Activated T-cell treated with anti-CD3 and anti-CD28 coated beads for 48 hours (primary cell): ENCODE measurements at regions not wholly inside any gene's neighbourhood (a gene's known extent, or its start where the extent isn't known, plus 50 kb on each side); places are given as distances from the start of the nearest gene placed in this dataset.
A peak's percentile ranks its signal among the peaks of the same experiment; 100 is the strongest.
"Not testable (repeated sequence)": the region's sequence is repeated elsewhere in the genome, so short reads cannot be mapped to it uniquely, and the experiment has no call there.

Source experiments
- DNase-seq: peaks from one replicate; pipeline ENCODE4 v3.0.0-alpha.2; 2020; ENCODE audit warnings: low read depth

GRCh38 chr12:9336375-9337011 lies 128.3 kb upstream of the PZP start:
- DNase-seq: not testable (repeated sequence)

DNA sequence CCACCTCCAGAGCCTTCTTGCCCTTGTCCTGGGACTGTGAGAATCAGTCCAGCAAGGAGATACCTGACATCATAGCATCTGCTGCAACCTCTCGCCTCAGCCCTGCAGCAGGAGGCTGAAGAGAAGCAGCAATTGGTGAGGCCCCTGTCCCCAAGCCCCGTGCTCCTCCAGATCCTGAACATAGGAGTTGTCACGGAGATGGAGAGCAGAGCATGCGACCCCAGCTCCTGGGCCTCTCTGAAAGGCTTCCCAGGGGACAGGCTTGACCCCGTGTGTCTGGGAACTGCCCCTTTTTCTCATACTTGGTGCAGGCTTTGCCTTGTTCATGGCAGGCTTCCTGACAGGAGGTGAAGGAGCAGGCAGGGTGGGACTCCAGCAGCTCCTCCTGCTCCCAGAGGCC lies 127.7 kb upstream of the PZP start:
- no peak for DNase-seq

GRCh38 chr12:9334964-9335363 lies 126.8 kb upstream of the PZP start:
- no peak for DNase-seq

DNA sequence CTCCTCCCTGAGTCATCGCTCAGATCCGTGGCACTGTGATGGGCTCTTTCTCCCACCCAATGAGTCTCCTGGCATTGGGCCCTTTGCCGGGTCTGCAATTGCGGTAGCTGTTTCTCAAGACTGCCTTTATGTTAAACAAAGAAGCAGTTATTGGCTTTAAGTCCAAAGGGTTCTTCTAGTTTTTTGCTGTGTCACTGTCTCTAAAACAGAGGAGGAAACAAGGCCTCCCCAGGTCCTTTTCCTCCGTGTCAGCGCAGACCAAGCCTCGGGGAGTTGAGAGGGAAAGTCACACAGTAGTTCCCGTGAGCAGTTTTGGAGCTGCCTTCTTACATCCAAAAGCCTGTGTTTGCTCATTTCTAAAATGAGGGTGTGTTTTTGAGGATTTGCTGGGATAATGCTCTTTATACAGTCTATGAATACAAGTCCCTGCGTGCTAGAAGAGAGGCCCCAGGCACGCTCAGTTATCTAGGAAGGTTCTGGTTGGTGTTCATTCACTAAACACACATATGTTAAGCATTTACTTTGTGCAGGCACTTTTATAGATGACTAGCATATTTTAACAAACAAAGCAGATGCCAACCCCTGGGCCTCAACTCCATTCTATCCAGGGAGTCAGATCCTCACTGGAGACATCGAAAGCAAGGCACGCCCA lies 126.0 kb upstream of the PZP start:
- DNase-seq: no peak

DNA sequence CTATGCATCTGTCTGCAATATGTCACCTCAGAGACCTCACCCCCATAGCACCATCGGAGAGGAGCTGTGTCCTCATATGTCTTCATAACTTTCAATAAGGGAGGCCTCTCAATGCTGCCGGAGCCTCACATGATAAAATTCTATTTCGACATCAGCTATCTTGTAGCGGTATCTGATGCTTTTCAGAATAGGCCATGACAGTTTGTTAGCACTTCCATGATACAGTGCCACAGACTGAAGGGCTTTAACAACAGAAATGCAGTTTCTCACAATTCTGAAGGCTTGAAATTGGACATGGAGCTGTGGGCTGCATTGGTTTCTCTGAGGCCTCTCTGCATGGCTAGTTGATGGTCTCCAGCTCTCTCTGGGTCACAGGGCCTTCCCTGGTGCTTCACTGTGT lies 125.0 kb upstream of the PZP start:
- DNase-seq: no peak

DNA sequence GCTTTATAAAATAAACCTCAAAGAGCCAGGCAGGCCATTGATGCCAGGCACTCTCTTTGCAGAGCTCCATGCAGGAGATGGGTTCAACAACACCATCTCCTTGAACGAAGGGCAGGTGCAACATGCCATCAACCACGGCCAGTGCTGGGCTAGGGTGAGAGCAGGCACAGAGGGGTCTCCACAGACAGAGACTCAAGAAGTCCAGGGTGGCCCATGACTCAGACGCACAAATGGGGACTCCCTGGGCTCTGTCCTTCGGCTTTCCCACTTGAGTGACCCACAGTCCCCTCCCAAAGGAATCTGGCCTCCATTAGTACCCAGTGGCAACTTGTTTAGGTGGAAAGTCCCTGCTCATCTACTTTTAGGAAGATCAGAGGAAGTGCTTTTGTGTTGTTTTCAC lies 124.4 kb upstream of the PZP start:
- no peak for DNase-seq

GRCh38 chr12:9331218-9331626 lies 123.0 kb upstream of the PZP start:
- DNase-seq: peak; percentile 71

DNA sequence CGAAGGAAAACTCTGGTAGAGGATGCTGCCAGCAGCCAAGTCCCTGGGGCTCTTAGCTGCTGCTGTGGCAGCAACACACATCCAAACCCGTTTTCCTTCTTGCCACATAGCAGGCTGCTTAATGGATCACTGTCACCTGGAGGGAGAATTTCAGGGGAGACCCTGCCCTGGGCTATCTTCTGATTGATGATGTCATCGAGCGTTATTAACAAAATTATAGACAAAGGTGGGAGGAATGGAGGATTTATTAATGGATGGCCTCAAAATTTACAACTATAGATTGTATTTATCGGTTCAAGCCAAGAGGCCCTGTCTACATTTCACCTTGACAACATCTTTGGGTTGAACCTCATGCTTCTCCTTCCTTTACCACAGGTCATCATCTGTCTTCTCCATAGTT lies 120.8 kb upstream of the PZP start:
- DNase-seq: no peak

- no peak for DNase-seq
Observed at GRCh38 chr12:9328065-9328464, 119.9 kb upstream of the PZP start.

DNA sequence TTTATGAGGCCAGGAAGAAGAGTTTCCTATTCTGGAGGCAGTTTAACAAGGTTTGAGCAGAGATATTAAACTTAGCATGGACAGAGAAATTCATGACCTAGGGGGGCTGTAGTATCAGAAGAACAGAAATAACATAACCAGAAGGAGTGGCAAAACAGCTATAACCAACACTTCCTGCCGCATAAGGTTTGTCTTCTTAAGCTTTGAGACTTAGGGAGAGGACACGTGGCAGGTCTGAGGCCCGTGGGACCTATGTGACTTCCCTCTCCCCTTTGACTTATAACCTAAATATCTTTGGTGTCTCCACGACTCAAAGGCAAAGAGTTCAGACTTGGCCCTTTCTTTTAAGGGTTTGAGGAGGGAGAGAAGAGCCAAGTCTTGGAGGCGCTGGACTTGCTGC lies 119.1 kb upstream of the PZP start:
- no peak for DNase-seq

DNA sequence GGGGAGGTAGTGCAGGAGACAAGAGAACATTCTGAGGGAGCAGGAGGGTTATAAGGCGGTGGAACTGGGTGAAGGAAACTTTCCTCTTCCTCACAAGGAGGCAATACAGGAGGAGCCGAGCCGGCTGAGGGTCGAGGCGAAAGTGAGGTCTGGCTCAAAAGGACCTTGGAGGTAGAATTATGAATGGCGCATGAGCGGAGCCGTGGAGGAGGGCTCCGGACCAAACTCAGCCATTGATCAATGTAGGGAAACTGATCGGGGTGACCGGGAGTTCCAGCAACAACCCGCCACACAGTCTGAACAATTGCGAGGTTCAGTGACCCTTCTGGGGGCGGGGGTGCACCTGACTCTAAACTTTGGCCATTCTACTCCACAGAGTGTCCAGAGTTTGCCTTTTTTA lies 118.7 kb upstream of the PZP start:
- DNase-seq: not testable (repeated sequence)

DNA sequence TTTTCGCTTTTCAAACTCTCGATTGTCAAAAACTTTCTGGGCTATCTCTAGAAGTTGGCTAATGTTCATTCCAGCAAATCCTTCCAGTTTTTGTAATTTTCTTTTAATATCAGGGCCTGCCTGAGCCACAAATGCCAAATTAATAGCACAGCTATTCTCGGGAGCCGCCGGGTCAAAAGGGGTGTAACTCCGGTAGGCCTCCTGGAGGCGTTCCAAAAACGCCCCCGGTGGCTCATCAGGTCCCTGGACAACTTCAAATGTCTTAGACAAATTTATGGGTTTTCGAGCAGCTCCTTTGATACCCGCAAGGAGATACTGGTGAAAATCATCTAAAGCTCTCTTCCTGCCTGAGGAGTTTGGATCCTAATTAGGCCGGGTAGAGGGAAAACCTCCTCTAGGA lies 117.9 kb upstream of the PZP start:
- DNase-seq: no peak

DNA sequence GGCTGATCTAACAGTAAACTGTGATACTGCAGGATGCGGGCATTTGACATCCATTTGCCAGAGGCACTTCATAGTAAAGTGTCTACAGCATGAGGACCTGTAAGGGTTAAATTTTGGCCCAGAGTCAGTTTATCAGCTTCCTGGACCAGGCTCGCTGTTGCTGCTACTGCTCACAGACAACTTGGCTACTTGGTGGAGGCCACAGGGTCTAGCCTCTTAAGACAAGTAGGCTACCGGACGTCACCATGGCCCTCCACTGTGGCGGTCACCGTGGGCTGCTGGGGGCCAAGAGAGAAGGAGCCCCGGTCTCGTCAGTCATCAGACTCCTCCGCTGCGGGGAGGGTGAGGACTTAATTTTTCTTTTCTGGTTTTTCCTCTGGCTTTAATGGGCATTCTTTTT lies 117.3 kb upstream of the PZP start:
- DNase-seq: no peak

- no peak for DNase-seq
Observed at GRCh38 chr12:9324782-9325181, 116.6 kb upstream of the PZP start.

GRCh38 chr12:9323144-9323681 lies 115.0 kb upstream of the PZP start:
- DNase-seq: no peak

- no peak for DNase-seq
Observed at GRCh38 chr12:9319842-9320173, 111.6 kb upstream of the PZP start.

DNA sequence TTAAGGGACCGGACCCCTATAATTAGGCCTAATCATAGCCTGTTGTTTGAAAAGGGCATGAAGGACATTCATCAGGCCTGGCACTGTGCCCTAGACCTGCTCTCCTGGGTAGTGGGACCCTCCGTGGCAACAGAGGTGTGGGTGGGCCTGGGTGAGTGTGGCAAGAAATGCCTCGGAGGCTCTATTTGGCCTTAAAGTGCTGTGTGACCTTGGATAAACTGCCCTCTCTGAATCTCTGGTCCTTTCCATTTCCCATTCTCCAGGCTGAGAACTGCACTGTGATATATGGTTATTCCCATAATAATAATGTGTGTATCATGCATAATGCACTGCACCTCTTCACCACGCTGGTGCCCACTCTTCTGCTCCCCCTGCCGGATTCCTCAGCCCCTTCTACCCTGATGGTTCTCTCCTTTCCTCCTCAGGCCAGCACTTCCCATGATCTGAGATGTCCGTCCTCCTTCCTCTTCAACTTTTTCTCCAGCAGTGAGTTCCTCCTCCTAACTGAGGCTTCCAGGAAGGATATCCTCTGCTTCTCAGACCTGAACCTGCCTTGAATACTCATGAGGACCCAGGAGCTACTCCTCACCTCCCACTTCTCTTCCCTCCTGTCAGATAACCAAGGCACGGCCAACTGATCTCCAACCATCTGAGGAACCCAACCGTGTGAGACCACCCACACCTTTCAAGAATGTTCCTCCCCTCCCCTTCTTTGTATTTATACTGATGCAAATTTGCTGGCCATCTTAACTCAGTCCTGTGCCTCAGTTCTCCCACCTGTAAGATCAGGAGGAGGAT lies 111.0 kb upstream of the PZP start:
- no peak for DNase-seq

GRCh38 chr12:9313479-9313878 lies 105.3 kb upstream of the PZP start:
- not testable (repeated sequence) for DNase-seq

DNA sequence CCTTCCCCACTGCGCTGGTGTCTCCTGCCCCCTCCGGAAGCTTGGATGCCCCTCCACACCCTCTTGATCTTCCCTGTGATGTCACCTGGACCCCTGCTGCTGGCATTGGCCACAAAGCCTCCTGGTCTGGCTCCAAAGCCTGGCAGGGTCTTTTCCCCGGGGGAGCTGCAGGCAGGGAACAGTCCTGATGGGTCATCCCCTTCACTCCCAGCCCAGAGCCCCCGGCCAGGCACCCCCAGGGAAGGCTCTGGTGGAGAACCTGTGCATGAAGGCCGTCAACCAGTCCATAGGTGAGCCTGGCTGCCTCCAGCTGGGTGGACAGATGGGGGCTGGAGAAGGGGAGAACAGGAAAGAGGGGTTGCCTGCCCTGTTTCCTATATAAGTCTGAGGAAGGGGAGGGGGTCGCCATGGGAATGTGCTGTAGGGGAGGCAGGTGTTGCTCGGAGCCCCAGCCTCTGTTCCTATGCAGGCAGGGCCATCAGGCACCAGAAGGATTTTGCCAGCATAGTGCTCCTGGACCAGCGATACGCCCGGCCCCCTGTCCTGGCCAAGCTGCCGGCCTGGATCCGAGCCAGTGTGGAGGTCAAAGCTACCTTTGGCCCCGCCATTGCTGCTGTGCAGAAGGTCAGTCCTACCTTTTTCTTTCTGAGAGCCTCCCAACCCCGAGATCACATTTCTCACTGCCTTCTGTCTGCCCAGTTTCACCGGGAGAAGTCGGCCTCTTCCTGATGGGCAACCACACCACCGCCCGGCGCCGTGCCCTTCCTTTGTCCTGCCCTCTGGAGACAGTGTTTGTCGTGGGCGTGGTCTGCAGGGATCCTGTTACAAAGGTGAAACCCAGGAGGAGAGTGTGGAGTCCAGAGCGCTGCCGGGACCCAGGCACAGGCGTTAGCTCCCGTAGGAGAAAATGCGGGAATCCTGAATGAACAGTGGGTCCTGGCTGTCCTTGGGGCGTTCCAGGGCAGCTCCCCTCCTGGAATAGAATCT lies 104.5 kb upstream of the PZP start:
- not testable (repeated sequence) for DNase-seq

GRCh38 chr12:9311454-9311853 lies 103.3 kb upstream of the PZP start:
- DNase-seq: not testable (repeated sequence)

DNA sequence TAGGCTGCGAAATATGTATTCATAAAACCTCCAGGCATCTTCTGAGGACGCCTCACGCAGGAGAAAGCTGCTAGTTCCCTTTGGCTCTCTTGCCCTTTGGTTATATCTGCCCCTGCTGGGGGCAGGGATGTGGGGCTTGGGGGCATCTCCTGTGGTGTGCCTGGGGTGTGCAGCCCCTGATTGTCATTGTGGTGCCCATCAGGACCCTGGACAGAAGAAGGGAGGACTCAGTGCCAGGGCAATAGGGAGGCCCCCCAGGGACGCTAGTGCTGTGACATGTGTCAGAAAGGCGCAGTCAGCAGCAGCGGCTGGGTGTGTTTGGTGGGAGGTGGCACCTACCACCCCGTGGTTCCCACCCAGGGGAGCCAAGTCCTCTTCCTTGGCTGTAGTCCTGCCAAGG lies 102.5 kb upstream of the PZP start:
- DNase-seq: not testable (repeated sequence)

DNA sequence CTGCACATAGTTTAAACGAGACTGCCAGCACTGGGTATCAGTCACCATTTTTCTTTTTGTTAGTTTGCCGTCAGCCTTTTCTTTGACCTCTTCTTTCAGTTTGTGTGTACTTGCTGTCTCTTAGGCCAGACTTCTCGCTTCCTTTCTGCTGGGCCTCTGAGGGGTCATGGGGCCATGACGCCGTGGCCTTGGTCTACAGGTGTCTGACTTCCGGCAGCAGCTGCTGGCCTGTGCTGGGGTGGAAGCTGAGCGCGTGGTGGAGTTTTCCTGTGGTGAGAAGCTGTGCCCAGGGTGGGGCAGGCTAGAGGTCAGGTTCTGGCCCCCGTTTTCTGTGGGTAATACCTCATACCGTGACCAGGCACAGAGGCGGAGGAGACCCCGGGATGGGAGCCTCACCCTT lies 101.6 kb upstream of the PZP start:
- not testable (repeated sequence) for DNase-seq
